K562 (cell line): ENCODE measurements at regions not wholly inside any gene's neighbourhood (a gene's known extent, or its start where the extent isn't known, plus 50 kb on each side); places are given as distances from the start of the nearest gene placed in this dataset.

Source experiments
- ATAC-seq: fragments of 200-7000 bp; cut with Tn5 transposase; 3 replicates; pipeline ENCODE4 v1.9.1; 2020; ENCODE audit warnings: moderate library complexity
- BruUV-seq: library from RNA; stranded (reverse); fragments of 400-500 nt; replicated peaks from 2 replicates; lab custom pipeline; 2021; lab: Mats Ljungman, UMichigan
- CTCF ChIA-PET: fragments of 300-600 bp; formaldehyde crosslinking; extraction: SDS; loops from one replicate; lab custom pipeline; 2021; ENCODE audit warnings: low intra/inter-chr PET ratio; lab: Yijun Ruan, JAX
- POLR2A ChIA-PET: fragments of 300-600, 350-650 bp; sonication (Branson Sonifier 250); formaldehyde crosslinking; extraction: SDS; loops from one replicate; lab custom pipeline; 2021; ENCODE audit warnings: antibody characterized with exemption, inconsistent platforms; lab: Yijun Ruan, JAX
- DNase-seq, 4 experiments: peaks; one replicate each; pipeline versions ENCODE4 v3.0.0 to v3.0.0-alpha.2; 2011 to 2018; ENCODE audit warnings: low spot score in 3 of 4, mixed read lengths in 3 of 4; ENCODE audit errors: extremely low read depth in 1 of 4
- FAIRE-seq: peaks from 2 replicates; lab custom pipeline; 2011; peaks lifted over from hg19 to GRCh38; lab: Jason Lieb, UNC
- H2AFZ ChIP-seq: 2 replicates; pipeline ENCODE4 v1.6.0; 2011; ENCODE audit warnings: low read depth, low read length, control low read depth, inconsistent platforms
- H3K27ac ChIP-seq: fragments of 200-600 bp; 3 replicates; pipeline ENCODE4 v1.8.0; 2011; ENCODE audit warnings: low read depth, mild to moderate bottlenecking, control low read depth, inconsistent platforms, low read length, moderate library complexity, mixed read lengths; ENCODE audit errors: extremely low read depth
- H3K27me3 ChIP-seq, 2 experiments: fragments of 300-600 bp in 1 of 2; 2 replicates in 1 of 2; 3 replicates in 1 of 2; pipeline versions ENCODE4 v1.6.0 to v1.8.0; 2011; ENCODE audit warnings: inconsistent platforms in 2 of 2, low read length in 2 of 2, mild to moderate bottlenecking in 1 of 2, mixed read lengths in 1 of 2, moderate library complexity in 1 of 2; ENCODE audit not compliant: control insufficient read depth in 2 of 2, insufficient read depth in 2 of 2
- H3K36me3 ChIP-seq: fragments of 300-600 bp; 3 replicates; pipeline ENCODE4 v1.8.0; 2011; ENCODE audit warnings: mild to moderate bottlenecking, low read length, inconsistent platforms; ENCODE audit not compliant: control insufficient read depth, insufficient read depth
- H3K4me1 ChIP-seq, 2 experiments: fragments of 200-600 bp in 1 of 2; replicated peaks in 1 of 2; 2 replicates in 1 of 2; 3 replicates in 1 of 2; pipeline versions ENCODE4 v1.5.1 to v1.8.0; 2011; ENCODE audit warnings: inconsistent platforms in 2 of 2, low read length in 2 of 2, mild to moderate bottlenecking in 1 of 2, mixed read lengths in 1 of 2, moderate library complexity in 1 of 2; ENCODE audit not compliant: control insufficient read depth in 2 of 2, insufficient read depth in 2 of 2
- H3K4me2 ChIP-seq: 2 replicates; pipeline ENCODE4 v1.6.1; 2011; ENCODE audit warnings: low read length, control low read depth, inconsistent platforms, mixed read lengths; ENCODE audit not compliant: insufficient read depth
- H3K4me3 ChIP-seq: fragments of 200-600 bp; sonication (generic), shearing (Covaris generic); 2 replicates; pipeline ENCODE4 v1.5.1; 2016; ENCODE audit warnings: control low read depth, inconsistent platforms
- H3K79me2 ChIP-seq: fragments of 200-600 bp; 3 replicates; pipeline ENCODE4 v1.8.0; 2011; ENCODE audit warnings: low read length, inconsistent platforms; ENCODE audit not compliant: control insufficient read depth, insufficient read depth
- H3K9ac ChIP-seq, 2 experiments: 2 replicates each; pipeline versions ENCODE4 v1.6.0 to v1.6.1; 2011; ENCODE audit warnings: low read depth in 2 of 2, low read length in 2 of 2, control low read depth in 1 of 2, inconsistent platforms in 1 of 2, mild to moderate bottlenecking in 1 of 2, mixed read lengths in 1 of 2; ENCODE audit not compliant: insufficient read depth in 1 of 2
- H3K9me1 ChIP-seq: one replicate; pipeline ENCODE4 v1.6.0; 2011; ENCODE audit warnings: inconsistent platforms, mild to moderate bottlenecking, low read length, moderate library complexity; ENCODE audit not compliant: control insufficient read depth, insufficient read depth
- H3K9me3 ChIP-seq: replicated peaks from 2 replicates; pipeline ENCODE4 v1.5.1; 2011; ENCODE audit warnings: low read depth, low read length, inconsistent platforms; ENCODE audit not compliant: control insufficient read depth, insufficient read depth
- H4K20me1 ChIP-seq: replicated peaks from 2 replicates; pipeline ENCODE4 v1.6.1; 2011; ENCODE audit warnings: low read length, inconsistent platforms, mixed read lengths; ENCODE audit not compliant: control insufficient read depth, insufficient read depth
- FOS ChIP-seq: IDR thresholded peaks from 3 replicates; pipeline ENCODE4 v1.6.1; 2011; ENCODE audit not compliant: insufficient read length; ENCODE audit errors: extremely low read depth
- MCM7 ChIP-seq, 2 experiments: fragments of 450-650 bp; IDR thresholded peaks; 2 replicates each; pipeline ENCODE4 v1.6.1; 2016 to 2018
- PML ChIP-seq: IDR thresholded peaks from 2 replicates; pipeline ENCODE4 v1.6.1; 2012; ENCODE audit warnings: low read length, inconsistent platforms
- SRF ChIP-seq, 2 experiments: fragments of 250-450, 450-650 bp in 1 of 2; sonication (Bioruptor Pico) in 1 of 2; sonication (generic) in 1 of 2; formaldehyde crosslinking; IDR thresholded peaks; 2 replicates each; pipeline versions ENCODE4 v1.5.0 to v1.5.1; 2020 to 2022; ENCODE audit warnings: mild to moderate bottlenecking in 1 of 2, missing genetic modification reagents in 1 of 2
- TCF7L2 ChIP-seq: fragments of 150-350 bp; IDR thresholded peaks from 2 replicates; pipeline ENCODE4 v1.6.1; 2016; ENCODE audit warnings: low read depth, mild to moderate bottlenecking, low read length, moderate library complexity
- ZNF445 ChIP-seq: fragments of 250-450 bp; sonication (Bioruptor Pico); IDR thresholded peaks from 2 replicates; pipeline ENCODE4 v1.4.0; 2020; ENCODE audit warnings: low read depth, mild to moderate bottlenecking, moderate library complexity
- in situ Hi-C: fragments of 300-500 bp; cut with MboI; formaldehyde crosslinking; loops from 4 replicates; pipeline ENCODE4 v1.15.0; 2018; ENCODE audit warnings: inconsistent platforms, mixed read lengths
- intact Hi-C: fragments of 100-400 bp; cut with micrococcal nuclease; formaldehyde crosslinking; loops from 2 replicates; pipeline ENCODE4 v1.14.2; 2022
- TF ChIP-seq, protein P1 (sequence below): sonication (generic); formaldehyde crosslinking; IDR thresholded peaks from 2 replicates; pipeline ENCODE4 v1.8.0; 2023; ENCODE audit warnings: mild to moderate bottlenecking, missing genetic modification reagents
- TF ChIP-seq, protein P2 (sequence below): fragments of 450-650 bp; IDR thresholded peaks from 2 replicates; pipeline ENCODE4 v1.6.1; 2016; ENCODE audit warnings: mild to moderate bottlenecking, moderate library complexity

DNA sequence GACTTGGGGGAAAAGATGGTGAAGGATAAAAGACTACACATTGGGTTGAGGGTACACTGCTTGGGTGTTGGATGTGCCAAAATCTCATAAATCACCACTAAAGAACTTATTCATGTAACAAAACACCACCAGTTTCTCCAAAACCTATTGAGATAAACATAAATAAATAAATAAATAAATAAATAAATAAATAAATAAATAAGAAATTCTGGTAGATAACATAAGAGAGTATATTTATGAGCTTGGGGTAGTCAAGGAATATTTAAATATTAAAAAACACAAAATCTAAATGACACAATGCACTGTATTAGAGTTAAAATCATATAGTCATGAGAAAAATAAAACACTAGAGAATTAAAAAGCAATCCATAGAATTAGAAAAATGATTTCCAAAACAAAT lies 333.5 kb upstream of the NRG3 start:
- no peaks in the 10 kb centered on the region for H3K36me3 ChIP-seq
- intact Hi-C loops: no loop called here
- ATAC-seq (no peak), DNase-seq (no peak)
- POLR2A ChIA-PET: no interaction called here
- in situ Hi-C loops: loop anchor here (5.0 kb wide), 1 partner anchor 91 kb away; no protein-coding TSS in a partner anchor
- H3K27me3 ChIP-seq: no peaks in the 10 kb centered on the region
- no TSS peak for BruUV-seq
- H3K79me2 ChIP-seq: no peaks in the 10 kb centered on the region
- H3K4me3 ChIP-seq: no peak overlapping the region
- no peak for TF ChIP-seq TCF7L2
- TF ChIP-seq, protein P1, sequence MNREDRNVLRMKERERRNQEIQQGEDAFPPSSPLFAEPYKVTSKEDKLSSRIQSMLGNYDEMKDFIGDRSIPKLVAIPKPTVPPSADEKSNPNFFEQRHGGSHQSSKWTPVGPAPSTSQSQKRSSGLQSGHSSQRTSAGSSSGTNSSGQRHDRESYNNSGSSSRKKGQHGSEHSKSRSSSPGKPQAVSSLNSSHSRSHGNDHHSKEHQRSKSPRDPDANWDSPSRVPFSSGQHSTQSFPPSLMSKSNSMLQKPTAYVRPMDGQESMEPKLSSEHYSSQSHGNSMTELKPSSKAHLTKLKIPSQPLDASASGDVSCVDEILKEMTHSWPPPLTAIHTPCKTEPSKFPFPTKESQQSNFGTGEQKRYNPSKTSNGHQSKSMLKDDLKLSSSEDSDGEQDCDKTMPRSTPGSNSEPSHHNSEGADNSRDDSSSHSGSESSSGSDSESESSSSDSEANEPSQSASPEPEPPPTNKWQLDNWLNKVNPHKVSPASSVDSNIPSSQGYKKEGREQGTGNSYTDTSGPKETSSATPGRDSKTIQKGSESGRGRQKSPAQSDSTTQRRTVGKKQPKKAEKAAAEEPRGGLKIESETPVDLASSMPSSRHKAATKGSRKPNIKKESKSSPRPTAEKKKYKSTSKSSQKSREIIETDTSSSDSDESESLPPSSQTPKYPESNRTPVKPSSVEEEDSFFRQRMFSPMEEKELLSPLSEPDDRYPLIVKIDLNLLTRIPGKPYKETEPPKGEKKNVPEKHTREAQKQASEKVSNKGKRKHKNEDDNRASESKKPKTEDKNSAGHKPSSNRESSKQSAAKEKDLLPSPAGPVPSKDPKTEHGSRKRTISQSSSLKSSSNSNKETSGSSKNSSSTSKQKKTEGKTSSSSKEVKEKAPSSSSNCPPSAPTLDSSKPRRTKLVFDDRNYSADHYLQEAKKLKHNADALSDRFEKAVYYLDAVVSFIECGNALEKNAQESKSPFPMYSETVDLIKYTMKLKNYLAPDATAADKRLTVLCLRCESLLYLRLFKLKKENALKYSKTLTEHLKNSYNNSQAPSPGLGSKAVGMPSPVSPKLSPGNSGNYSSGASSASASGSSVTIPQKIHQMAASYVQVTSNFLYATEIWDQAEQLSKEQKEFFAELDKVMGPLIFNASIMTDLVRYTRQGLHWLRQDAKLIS (CRISPR knock-in tag): no peak
- TF ChIP-seq PML: no peak
- TF ChIP-seq FOS: no peak
- TF ChIP-seq, protein P2, sequence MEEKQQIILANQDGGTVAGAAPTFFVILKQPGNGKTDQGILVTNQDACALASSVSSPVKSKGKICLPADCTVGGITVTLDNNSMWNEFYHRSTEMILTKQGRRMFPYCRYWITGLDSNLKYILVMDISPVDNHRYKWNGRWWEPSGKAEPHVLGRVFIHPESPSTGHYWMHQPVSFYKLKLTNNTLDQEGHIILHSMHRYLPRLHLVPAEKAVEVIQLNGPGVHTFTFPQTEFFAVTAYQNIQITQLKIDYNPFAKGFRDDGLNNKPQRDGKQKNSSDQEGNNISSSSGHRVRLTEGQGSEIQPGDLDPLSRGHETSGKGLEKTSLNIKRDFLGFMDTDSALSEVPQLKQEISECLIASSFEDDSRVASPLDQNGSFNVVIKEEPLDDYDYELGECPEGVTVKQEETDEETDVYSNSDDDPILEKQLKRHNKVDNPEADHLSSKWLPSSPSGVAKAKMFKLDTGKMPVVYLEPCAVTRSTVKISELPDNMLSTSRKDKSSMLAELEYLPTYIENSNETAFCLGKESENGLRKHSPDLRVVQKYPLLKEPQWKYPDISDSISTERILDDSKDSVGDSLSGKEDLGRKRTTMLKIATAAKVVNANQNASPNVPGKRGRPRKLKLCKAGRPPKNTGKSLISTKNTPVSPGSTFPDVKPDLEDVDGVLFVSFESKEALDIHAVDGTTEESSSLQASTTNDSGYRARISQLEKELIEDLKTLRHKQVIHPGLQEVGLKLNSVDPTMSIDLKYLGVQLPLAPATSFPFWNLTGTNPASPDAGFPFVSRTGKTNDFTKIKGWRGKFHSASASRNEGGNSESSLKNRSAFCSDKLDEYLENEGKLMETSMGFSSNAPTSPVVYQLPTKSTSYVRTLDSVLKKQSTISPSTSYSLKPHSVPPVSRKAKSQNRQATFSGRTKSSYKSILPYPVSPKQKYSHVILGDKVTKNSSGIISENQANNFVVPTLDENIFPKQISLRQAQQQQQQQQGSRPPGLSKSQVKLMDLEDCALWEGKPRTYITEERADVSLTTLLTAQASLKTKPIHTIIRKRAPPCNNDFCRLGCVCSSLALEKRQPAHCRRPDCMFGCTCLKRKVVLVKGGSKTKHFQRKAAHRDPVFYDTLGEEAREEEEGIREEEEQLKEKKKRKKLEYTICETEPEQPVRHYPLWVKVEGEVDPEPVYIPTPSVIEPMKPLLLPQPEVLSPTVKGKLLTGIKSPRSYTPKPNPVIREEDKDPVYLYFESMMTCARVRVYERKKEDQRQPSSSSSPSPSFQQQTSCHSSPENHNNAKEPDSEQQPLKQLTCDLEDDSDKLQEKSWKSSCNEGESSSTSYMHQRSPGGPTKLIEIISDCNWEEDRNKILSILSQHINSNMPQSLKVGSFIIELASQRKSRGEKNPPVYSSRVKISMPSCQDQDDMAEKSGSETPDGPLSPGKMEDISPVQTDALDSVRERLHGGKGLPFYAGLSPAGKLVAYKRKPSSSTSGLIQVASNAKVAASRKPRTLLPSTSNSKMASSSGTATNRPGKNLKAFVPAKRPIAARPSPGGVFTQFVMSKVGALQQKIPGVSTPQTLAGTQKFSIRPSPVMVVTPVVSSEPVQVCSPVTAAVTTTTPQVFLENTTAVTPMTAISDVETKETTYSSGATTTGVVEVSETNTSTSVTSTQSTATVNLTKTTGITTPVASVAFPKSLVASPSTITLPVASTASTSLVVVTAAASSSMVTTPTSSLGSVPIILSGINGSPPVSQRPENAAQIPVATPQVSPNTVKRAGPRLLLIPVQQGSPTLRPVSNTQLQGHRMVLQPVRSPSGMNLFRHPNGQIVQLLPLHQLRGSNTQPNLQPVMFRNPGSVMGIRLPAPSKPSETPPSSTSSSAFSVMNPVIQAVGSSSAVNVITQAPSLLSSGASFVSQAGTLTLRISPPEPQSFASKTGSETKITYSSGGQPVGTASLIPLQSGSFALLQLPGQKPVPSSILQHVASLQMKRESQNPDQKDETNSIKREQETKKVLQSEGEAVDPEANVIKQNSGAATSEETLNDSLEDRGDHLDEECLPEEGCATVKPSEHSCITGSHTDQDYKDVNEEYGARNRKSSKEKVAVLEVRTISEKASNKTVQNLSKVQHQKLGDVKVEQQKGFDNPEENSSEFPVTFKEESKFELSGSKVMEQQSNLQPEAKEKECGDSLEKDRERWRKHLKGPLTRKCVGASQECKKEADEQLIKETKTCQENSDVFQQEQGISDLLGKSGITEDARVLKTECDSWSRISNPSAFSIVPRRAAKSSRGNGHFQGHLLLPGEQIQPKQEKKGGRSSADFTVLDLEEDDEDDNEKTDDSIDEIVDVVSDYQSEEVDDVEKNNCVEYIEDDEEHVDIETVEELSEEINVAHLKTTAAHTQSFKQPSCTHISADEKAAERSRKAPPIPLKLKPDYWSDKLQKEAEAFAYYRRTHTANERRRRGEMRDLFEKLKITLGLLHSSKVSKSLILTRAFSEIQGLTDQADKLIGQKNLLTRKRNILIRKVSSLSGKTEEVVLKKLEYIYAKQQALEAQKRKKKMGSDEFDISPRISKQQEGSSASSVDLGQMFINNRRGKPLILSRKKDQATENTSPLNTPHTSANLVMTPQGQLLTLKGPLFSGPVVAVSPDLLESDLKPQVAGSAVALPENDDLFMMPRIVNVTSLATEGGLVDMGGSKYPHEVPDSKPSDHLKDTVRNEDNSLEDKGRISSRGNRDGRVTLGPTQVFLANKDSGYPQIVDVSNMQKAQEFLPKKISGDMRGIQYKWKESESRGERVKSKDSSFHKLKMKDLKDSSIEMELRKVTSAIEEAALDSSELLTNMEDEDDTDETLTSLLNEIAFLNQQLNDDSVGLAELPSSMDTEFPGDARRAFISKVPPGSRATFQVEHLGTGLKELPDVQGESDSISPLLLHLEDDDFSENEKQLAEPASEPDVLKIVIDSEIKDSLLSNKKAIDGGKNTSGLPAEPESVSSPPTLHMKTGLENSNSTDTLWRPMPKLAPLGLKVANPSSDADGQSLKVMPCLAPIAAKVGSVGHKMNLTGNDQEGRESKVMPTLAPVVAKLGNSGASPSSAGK: no peak
- TF ChIP-seq MCM7 (IDR thresholded peaks at IDR 0.05): no peak
- TF ChIP-seq SRF (CRISPR knock-in tag; IDR thresholded peaks at IDR 0.05): no peak
- no peak for TF ChIP-seq ZNF445 (CRISPR knock-in tag)
- TF ChIP-seq, all 486 proteins: peak for 0
- Histone ChIP-seq H3K4me2 (no peak overlapping the region), H3K27ac (no peak overlapping the region), H3K9ac (no peak overlapping the region), H3K9me3 (no peaks in the 10 kb centered on the region), H4K20me1 (no peaks in the 10 kb centered on the region), H3K9me1 (no peaks in the 10 kb centered on the region), H2AFZ (no peak overlapping the region), H3K4me1 (no peaks in the 10 kb centered on the region)
- no peak for FAIRE-seq
- CTCF ChIA-PET: no interaction called here
